RWPE2 (cell line): ENCODE measurements at regions not wholly inside any gene's neighbourhood (a gene's known extent, or its start where the extent isn't known, plus 50 kb on each side); places are given as distances from the start of the nearest gene placed in this dataset.

Source experiments
- ATAC-seq: fragments of 200-7000 bp; cut with Tn5 transposase; 3 replicates; pipeline ENCODE4 v1.9.1; 2021; ENCODE audit warnings: low read depth
- DNase-seq: peaks from one replicate; pipeline ENCODE4 v3.0.0-alpha.2; 2020; ENCODE audit warnings: low spot score
- H3K27ac ChIP-seq: fragments of 450-650 bp; 2 replicates; pipeline ENCODE4 v1.5.1; 2017; ENCODE audit warnings: mild to moderate bottlenecking; ENCODE audit not compliant: poor library complexity, severe bottlenecking
- H3K27me3 ChIP-seq: fragments of 250-450 bp; sonication (Bioruptor Pico); 2 replicates; pipeline ENCODE4 v1.5.1; 2021; ENCODE audit warnings: mild to moderate bottlenecking, moderate library complexity; ENCODE audit not compliant: insufficient read depth, poor library complexity, severe bottlenecking
- H3K36me3 ChIP-seq: fragments of 250-450 bp; sonication (Bioruptor Pico); 2 replicates; pipeline ENCODE4 v1.5.1; 2020; ENCODE audit warnings: low read depth, mild to moderate bottlenecking, moderate library complexity
- H3K4me1 ChIP-seq: fragments of 250-450 bp; sonication (Bioruptor Pico); 2 replicates; pipeline ENCODE4 v1.5.1; 2021; ENCODE audit warnings: mild to moderate bottlenecking, moderate library complexity; ENCODE audit not compliant: insufficient read depth, poor library complexity, severe bottlenecking
- H3K4me3 ChIP-seq: fragments of 250-450 bp; sonication (Bioruptor Pico); 2 replicates; pipeline ENCODE4 v1.5.1; 2021; ENCODE audit warnings: mild to moderate bottlenecking, moderate library complexity; ENCODE audit not compliant: severe bottlenecking
- H3K9me3 ChIP-seq: fragments of 250-450 bp; sonication (Bioruptor Pico); 2 replicates; pipeline ENCODE4 v1.5.1; 2021; ENCODE audit warnings: mild to moderate bottlenecking, moderate library complexity; ENCODE audit not compliant: severe bottlenecking
- TF ChIP-seq, protein P1 (sequence below): fragments of 450-650 bp; IDR thresholded peaks from one replicate; pipeline ENCODE4 v1.5.1; 2017; ENCODE audit warnings: mild to moderate bottlenecking, moderate library complexity; ENCODE audit not compliant: poor library complexity, severe bottlenecking

DNA sequence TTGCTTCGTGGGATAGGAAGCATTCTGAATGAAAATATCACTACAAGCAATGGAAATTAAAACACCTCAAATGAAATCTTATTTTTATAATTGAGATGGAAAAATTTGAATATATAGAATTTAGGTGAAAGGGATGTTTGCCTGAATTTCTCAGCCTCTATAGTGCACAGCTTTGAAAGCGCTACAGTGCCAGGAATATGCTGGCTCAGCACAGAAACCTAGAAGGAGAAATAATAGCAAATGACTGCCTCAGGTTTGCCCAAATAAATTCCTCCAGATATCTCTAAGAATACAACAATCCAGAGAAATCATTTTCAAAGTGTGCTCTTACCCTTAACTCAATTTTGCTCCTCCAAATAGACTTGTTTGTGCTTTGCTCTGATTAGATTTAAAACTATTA is 141.1 kb upstream of the ZNF385D start:
- Histone ChIP-seq H3K9me3 (no peaks in the 10 kb centered on the region), H3K4me1 (no peaks in the 10 kb centered on the region), H3K27ac (no peak overlapping the region), H3K27me3 (no peaks in the 10 kb centered on the region), H3K4me3 (no peak overlapping the region), H3K36me3 (no peaks in the 10 kb centered on the region)
- DNase-seq (no peak), ATAC-seq (no peak)
- TF ChIP-seq, protein P1, sequence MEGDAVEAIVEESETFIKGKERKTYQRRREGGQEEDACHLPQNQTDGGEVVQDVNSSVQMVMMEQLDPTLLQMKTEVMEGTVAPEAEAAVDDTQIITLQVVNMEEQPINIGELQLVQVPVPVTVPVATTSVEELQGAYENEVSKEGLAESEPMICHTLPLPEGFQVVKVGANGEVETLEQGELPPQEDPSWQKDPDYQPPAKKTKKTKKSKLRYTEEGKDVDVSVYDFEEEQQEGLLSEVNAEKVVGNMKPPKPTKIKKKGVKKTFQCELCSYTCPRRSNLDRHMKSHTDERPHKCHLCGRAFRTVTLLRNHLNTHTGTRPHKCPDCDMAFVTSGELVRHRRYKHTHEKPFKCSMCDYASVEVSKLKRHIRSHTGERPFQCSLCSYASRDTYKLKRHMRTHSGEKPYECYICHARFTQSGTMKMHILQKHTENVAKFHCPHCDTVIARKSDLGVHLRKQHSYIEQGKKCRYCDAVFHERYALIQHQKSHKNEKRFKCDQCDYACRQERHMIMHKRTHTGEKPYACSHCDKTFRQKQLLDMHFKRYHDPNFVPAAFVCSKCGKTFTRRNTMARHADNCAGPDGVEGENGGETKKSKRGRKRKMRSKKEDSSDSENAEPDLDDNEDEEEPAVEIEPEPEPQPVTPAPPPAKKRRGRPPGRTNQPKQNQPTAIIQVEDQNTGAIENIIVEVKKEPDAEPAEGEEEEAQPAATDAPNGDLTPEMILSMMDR = no peak

DNA sequence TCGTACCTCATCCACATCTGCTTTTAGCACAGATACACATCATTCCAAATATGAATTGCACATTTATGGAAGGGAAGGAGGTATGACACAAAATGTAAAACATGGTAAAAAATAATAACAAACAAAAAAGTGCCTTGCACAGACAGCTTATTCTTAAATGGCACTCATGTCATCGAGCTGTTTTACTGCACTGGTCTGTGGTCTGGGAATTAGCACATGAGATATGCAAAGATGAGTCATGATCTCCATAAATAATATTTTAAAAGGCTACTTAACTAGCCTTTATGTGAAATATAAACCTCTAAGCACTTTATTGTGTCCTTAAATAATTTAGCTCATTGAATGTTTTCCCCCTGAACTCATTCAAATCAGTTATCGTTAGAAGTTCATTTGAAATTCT is 142.2 kb upstream of the ZNF385D start:
- Histone ChIP-seq H3K9me3 (no peaks in the 10 kb centered on the region), H3K27me3 (no peaks in the 10 kb centered on the region), H3K4me1 (no peaks in the 10 kb centered on the region), H3K27ac (no peak overlapping the region), H3K36me3 (no peaks in the 10 kb centered on the region), H3K4me3 (no peak overlapping the region)
- DNase-seq = no peak
- TF ChIP-seq, protein P1 = no peak
- ATAC-seq = no peak

DNA sequence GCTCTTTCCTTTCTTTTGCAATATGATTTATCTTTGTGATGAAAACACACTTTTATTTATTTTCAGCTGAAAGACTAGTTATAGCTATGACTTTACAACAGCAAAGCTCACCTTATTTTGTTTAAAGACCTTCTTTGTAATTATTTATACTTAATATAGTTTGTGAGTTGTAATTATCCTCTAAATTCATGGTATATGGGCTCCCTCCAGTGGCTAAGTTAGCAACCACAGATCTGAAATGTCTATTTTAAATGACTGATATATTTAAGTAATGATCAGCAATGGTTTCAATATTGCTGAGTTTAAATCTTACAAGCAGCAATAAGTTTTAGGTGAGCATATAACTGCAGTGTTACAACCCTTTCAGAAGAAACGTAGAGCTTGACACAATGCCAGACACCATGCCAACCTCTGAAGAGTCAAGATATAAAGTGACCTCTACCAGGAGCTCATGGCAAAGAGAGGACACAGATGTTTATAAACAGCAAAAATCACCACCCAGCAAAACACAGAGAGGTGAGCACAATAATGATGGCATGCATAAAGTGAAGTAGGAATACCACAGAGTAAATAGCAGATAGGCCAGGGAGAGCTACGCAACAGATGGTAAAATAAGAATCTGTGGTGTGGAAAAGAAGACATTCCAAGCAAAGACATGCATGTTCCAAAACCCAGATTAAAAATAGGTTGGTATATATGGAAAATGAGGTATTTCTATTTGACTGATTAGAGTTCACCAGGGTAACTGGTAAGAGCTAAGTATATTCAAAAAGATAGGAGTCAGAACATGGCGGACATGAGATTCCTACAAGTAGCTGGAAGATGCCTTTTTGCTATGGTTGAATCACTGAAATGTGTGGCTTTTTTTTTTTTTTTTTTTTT is 143.7 kb upstream of the ZNF385D start:
- H3K4me3 ChIP-seq = no peak overlapping the region

DNA sequence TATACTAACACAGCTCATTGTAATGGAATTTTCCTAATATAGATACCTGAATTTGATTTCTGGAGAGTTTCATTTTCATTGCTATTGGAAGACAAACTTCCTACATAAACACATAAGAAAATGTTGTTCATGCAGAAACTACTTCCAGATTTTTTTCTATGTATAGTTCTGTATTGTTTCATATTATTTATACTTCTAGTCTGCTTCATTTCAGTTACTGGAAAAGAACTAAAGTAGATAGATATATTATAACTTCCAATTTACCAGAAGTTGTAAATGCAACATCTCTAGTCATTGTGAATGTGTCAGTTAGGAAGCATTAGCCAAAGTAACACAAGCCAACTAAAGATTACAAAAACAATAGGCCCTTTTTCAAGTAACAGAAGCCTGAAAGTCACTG is 147.3 kb upstream of the ZNF385D start:
- Histone ChIP-seq H3K9me3 (no peaks in the 10 kb centered on the region), H3K36me3 (no peaks in the 10 kb centered on the region), H3K4me3 (no peak overlapping the region), H3K4me1 (no peaks in the 10 kb centered on the region), H3K27me3 (no peaks in the 10 kb centered on the region), H3K27ac (no peak overlapping the region)
- ATAC-seq (no peak), DNase-seq (no peak)
- TF ChIP-seq, protein P1 = no peak

More for the DNA sequence above, 143.7 kb upstream of the ZNF385D start:
- Histone ChIP-seq H3K36me3 (no peaks in the 10 kb centered on the region), H3K27me3 (no peaks in the 10 kb centered on the region), H3K9me3 (no peaks in the 10 kb centered on the region), H3K27ac (no peak overlapping the region), H3K4me1 (no peaks in the 10 kb centered on the region)
- DNase-seq = no peak
- TF ChIP-seq, protein P1 = peak; percentile 78
- no peak for ATAC-seq

DNA sequence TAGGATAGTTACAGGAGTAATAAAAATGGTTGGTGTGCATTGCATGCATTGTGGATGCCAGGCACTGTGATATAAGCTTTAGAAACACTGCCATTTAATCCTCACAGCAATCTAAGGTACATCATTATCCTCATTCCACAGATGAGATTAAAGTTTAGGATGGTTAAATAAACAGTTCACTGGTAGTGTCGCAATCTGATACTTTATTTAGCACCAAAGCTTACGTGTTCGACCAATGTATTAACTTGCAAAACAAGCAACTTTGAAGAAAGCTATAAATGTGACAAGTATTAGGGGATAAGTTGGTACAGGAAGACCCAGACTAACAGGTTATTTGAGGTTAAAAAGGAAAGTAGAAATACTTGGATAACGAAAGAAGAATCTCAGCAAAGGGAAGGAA is 150.5 kb upstream of the ZNF385D start:
- ATAC-seq = peak; percentile 27; the same call in 2 of the 3 replicates
- Histone ChIP-seq H3K27ac (no peak overlapping the region), H3K36me3 (no peaks in the 10 kb centered on the region), H3K27me3 (no peaks in the 10 kb centered on the region), H3K4me1 (no peaks in the 10 kb centered on the region), H3K9me3 (no peaks in the 10 kb centered on the region), H3K4me3 (no peak overlapping the region)
- DNase-seq = no peak
- TF ChIP-seq, protein P1 = no peak
